HEK293T (cell line): ENCODE measurements at regions not wholly inside any gene's neighbourhood (a gene's known extent, or its start where the extent isn't known, plus 50 kb on each side); places are given as distances from the start of the nearest gene placed in this dataset.
"Not testable (repeated sequence)": the region's sequence is repeated elsewhere in the genome, so short reads cannot be mapped to it uniquely, and the experiment has no call there.

Experiments
- CTCF ChIA-PET: fragments of 350-600 bp; formaldehyde crosslinking; extraction: SDS; loops from one replicate; lab custom pipeline; 2021; ENCODE audit warnings: antibody characterized with exemption, inconsistent platforms; lab: Yijun Ruan, JAX
- POLR2A ChIA-PET: fragments of 350-600 bp; formaldehyde crosslinking; extraction: SDS; loops from one replicate; lab custom pipeline; 2020; ENCODE audit warnings: antibody characterized with exemption, inconsistent platforms; lab: Yijun Ruan, JAX
- DNase-seq: peaks from one replicate; pipeline ENCODE4 v3.0.0; 2012; ENCODE audit warnings: mixed read lengths; ENCODE audit errors: extremely low spot score
- ARNT ChIP-seq: fragments of 450-650 bp; IDR thresholded peaks from 2 replicates; pipeline ENCODE4 v1.6.1; 2017; ENCODE audit warnings: mild to moderate bottlenecking
- BHLHE40 ChIP-seq: fragments of 450-650 bp; IDR thresholded peaks from 2 replicates; pipeline ENCODE4 v1.6.1; 2016; ENCODE audit warnings: mild to moderate bottlenecking, moderate library complexity, borderline replicate concordance
- CTBP1 ChIP-seq: fragments of 450-650 bp; IDR thresholded peaks from 2 replicates; pipeline ENCODE4 v1.6.1; 2016; ENCODE audit warnings: borderline replicate concordance
- ELF4 ChIP-seq: fragments of 450-650 bp; IDR thresholded peaks from 2 replicates; pipeline ENCODE4 v1.6.1; 2017; ENCODE audit warnings: antibody characterized with exemption
- FOXA1 ChIP-seq: fragments of 450-650 bp; IDR thresholded peaks from 2 replicates; pipeline ENCODE4 v1.6.1; 2016; ENCODE audit warnings: mild to moderate bottlenecking
- FOXK2 ChIP-seq: fragments of 450-650 bp; IDR thresholded peaks from 2 replicates; pipeline ENCODE4 v1.6.1; 2016; ENCODE audit warnings: mild to moderate bottlenecking
- FOXM1 ChIP-seq: fragments of 450-650 bp; IDR thresholded peaks from 2 replicates; pipeline ENCODE4 v1.6.1; 2017; ENCODE audit warnings: mild to moderate bottlenecking, borderline replicate concordance
- HDGF ChIP-seq: fragments of 450-650 bp; IDR thresholded peaks from 2 replicates; pipeline ENCODE4 v1.6.1; 2017; ENCODE audit warnings: antibody characterized with exemption, borderline replicate concordance
- L3MBTL2 ChIP-seq: fragments of 450-650 bp; conservative IDR thresholded peaks from 2 replicates; pipeline ENCODE4 v1.6.1; 2016; ENCODE audit warnings: mild to moderate bottlenecking
- LEF1 ChIP-seq: fragments of 450-650 bp; IDR thresholded peaks from 2 replicates; pipeline ENCODE4 v1.6.1; 2017; ENCODE audit warnings: mild to moderate bottlenecking, borderline replicate concordance
- NFRKB ChIP-seq: fragments of 450-650 bp; IDR thresholded peaks from 2 replicates; pipeline ENCODE4 v1.6.1; 2016; ENCODE audit warnings: mild to moderate bottlenecking, moderate library complexity
- PKNOX1 ChIP-seq: fragments of 450-650 bp; IDR thresholded peaks from 2 replicates; pipeline ENCODE4 v1.6.1; 2016
- SP1 ChIP-seq: fragments of 450-650 bp; IDR thresholded peaks from 2 replicates; pipeline ENCODE4 v1.6.1; 2017
- SUZ12 ChIP-seq: fragments of 450-650 bp; IDR thresholded peaks from 2 replicates; pipeline ENCODE4 v1.6.1; 2016; ENCODE audit warnings: mild to moderate bottlenecking
- TARDBP ChIP-seq: fragments of 450-650 bp; IDR thresholded peaks from 2 replicates; pipeline ENCODE4 v1.6.1; 2016
- ZNF384 ChIP-seq: fragments of 450-650 bp; IDR thresholded peaks from 2 replicates; pipeline ENCODE4 v1.6.1; 2016

GRCh38 chr5:87535706-87536105, 123.0 kb upstream of the CCNH start:
- ChIA-PET POLR2A (no interaction called here), CTCF (no interaction called here)
- DNase-seq, result no peak
- TF ChIP-seq CTBP1, result no peak
- TF ChIP-seq ARNT, result no peak
- TF ChIP-seq L3MBTL2, result no peak
- no peak for TF ChIP-seq ELF4
- TF ChIP-seq HDGF, result no peak
- no peak for TF ChIP-seq SP1
- no peak for TF ChIP-seq NFRKB
- TF ChIP-seq PKNOX1, result no peak
- TF ChIP-seq TARDBP, result no peak
- no peak for TF ChIP-seq FOXM1
- no peak for TF ChIP-seq ZNF384

GRCh38 chr5:87529486-87530076, 116.9 kb upstream of the CCNH start:
- POLR2A ChIA-PET, result no interaction called here
- DNase-seq, result no peak
- CTCF ChIA-PET, result no interaction called here
- no peak for TF ChIP-seq PKNOX1

GRCh38 chr5:87526131-87526530, 113.4 kb upstream of the CCNH start:
- ChIA-PET POLR2A (no interaction called here), CTCF (no interaction called here)
- TF ChIP-seq HDGF (no peak), L3MBTL2 (no peak), PKNOX1 (no peak), ARNT (no peak), LEF1 (no peak), CTBP1 (no peak), NFRKB (no peak), SP1 (no peak), ZNF384 (no peak), FOXA1 (no peak), FOXK2 (no peak), ELF4 (no peak), FOXM1 (no peak), SUZ12 (no peak), TARDBP (no peak), BHLHE40 (no peak)
- no peak for DNase-seq

GRCh38 chr5:87524217-87524616, 111.5 kb upstream of the CCNH start:
- ChIA-PET CTCF (no interaction called here), POLR2A (no interaction called here)
- no peak for DNase-seq

GRCh38 chr5:87511778-87512177, 99.0 kb upstream of the CCNH start:
- CTCF ChIA-PET, DNase-seq, POLR2A ChIA-PET: not testable (repeated sequence)

More at GRCh38 chr5:87524217-87524616, 111.5 kb upstream of the CCNH start:
- no peak for TF ChIP-seq ARNT
- no peak for TF ChIP-seq FOXM1
- TF ChIP-seq FOXK2, result no peak
- no peak for TF ChIP-seq CTBP1
- TF ChIP-seq BHLHE40, result no peak
- no peak for TF ChIP-seq LEF1
- TF ChIP-seq ELF4, result no peak
- no peak for TF ChIP-seq FOXA1
- TF ChIP-seq SUZ12, result no peak
- TF ChIP-seq SP1, result no peak

GRCh38 chr5:87503004-87503403, 90.3 kb upstream of the CCNH start:
- ChIA-PET CTCF (no interaction called here), POLR2A (no interaction called here)
- no peak for TF ChIP-seq ARNT
- TF ChIP-seq BHLHE40, result no peak
- no peak for TF ChIP-seq SUZ12
- TF ChIP-seq L3MBTL2, result no peak
- TF ChIP-seq FOXK2, result no peak
- TF ChIP-seq NFRKB, result no peak
- TF ChIP-seq FOXM1, result no peak
- TF ChIP-seq CTBP1, result no peak
- TF ChIP-seq LEF1, result no peak
- TF ChIP-seq HDGF, result no peak
- TF ChIP-seq ELF4, result no peak
- no peak for TF ChIP-seq PKNOX1

More at GRCh38 chr5:87503004-87503403, 90.3 kb upstream of the CCNH start:
- DNase-seq, result no peak
